A673 (cell line): ENCODE measurements at regions not wholly inside any gene's neighbourhood (a gene's known extent, or its start where the extent isn't known, plus 50 kb on each side); places are given as distances from the start of the nearest gene placed in this dataset.

Experiments used
- BruUV-seq: library from RNA; stranded (reverse); fragments of 400-500 nt; replicated peaks from 2 replicates; lab custom pipeline; 2021; lab: Mats Ljungman, UMichigan
- CTCF ChIA-PET: fragments of 300-600 bp; sonication (Branson Sonifier 250); formaldehyde crosslinking; loops from one replicate; lab custom pipeline; 2022; ENCODE audit warnings: antibody characterized with exemption; lab: Charles Lee
- POLR2A ChIA-PET: fragments of 300-600 bp; sonication (Branson Sonifier 250); formaldehyde crosslinking; loops from one replicate; lab custom pipeline; 2022; ENCODE audit warnings: antibody characterized with exemption; ENCODE audit not compliant: low non-redundant PET; lab: Charles Lee
- DNase-seq: peaks from one replicate; pipeline ENCODE4 v3.0.0-alpha.2; 2015; ENCODE audit warnings: low spot score
- H3K27ac ChIP-seq: fragments of 200-600 bp; sonication (generic); 2 replicates; pipeline ENCODE4 v1.5.1; 2016; ENCODE audit warnings: mixed run types, low read depth, mild to moderate bottlenecking, mixed read lengths, antibody characterized with exemption, low read length; ENCODE audit not compliant: poor library complexity, severe bottlenecking
- H3K27me3 ChIP-seq: fragments of 200-600 bp; sonication (generic); replicated peaks from 2 replicates; pipeline ENCODE4 v1.6.1; 2017; ENCODE audit warnings: mixed run types, low read depth, mild to moderate bottlenecking, mixed read lengths, antibody characterized with exemption, low read length; ENCODE audit not compliant: insufficient read depth, poor library complexity
- H3K36me3 ChIP-seq: fragments of 200-600 bp; sonication (generic); 2 replicates; pipeline ENCODE4 v1.6.1; 2016; ENCODE audit warnings: mixed run types, mild to moderate bottlenecking, mixed read lengths, antibody characterized with exemption, low read length; ENCODE audit not compliant: insufficient read depth, poor library complexity, severe bottlenecking
- H3K4me1 ChIP-seq: fragments of 200-600 bp; sonication (generic); 2 replicates; pipeline ENCODE4 v1.6.1; 2017; ENCODE audit warnings: mixed run types, mild to moderate bottlenecking, mixed read lengths, antibody characterized with exemption, low read length; ENCODE audit not compliant: insufficient read depth, poor library complexity, severe bottlenecking
- H3K4me3 ChIP-seq: fragments of 200-600 bp; sonication (generic); 2 replicates; pipeline ENCODE4 v1.5.1; 2016; ENCODE audit warnings: low read depth, mixed run types, mild to moderate bottlenecking, mixed read lengths, low read length; ENCODE audit not compliant: poor library complexity, severe bottlenecking
- H3K9me3 ChIP-seq: fragments of 200-600 bp; sonication (generic); 2 replicates; pipeline ENCODE4 v1.6.1; 2016; ENCODE audit warnings: mixed run types, low read depth, mild to moderate bottlenecking, mixed read lengths, antibody characterized with exemption, low read length; ENCODE audit not compliant: poor library complexity, severe bottlenecking
- EZH2 ChIP-seq: fragments of 200-600 bp; sonication (generic); IDR thresholded peaks from 2 replicates; pipeline ENCODE4 v1.6.1; 2017; ENCODE audit warnings: borderline replicate concordance, low read depth, mild to moderate bottlenecking, mixed read lengths, antibody characterized with exemption, low read length; ENCODE audit not compliant: poor library complexity, severe bottlenecking
- intact Hi-C: fragments of 100-400 bp; cut with micrococcal nuclease; formaldehyde crosslinking; loops from one replicate; pipeline ENCODE4 v1.10.0; 2022; ENCODE audit not compliant: unreplicated experiment
- TF ChIP-seq, protein P1 (sequence below): fragments of 300-800, 200-600 bp; sonication (generic); conservative IDR thresholded peaks from 2 replicates; pipeline ENCODE4 v1.5.1; 2017; ENCODE audit warnings: low read depth, mild to moderate bottlenecking, antibody characterized with exemption, low read length, moderate library complexity, mixed read lengths

DNA sequence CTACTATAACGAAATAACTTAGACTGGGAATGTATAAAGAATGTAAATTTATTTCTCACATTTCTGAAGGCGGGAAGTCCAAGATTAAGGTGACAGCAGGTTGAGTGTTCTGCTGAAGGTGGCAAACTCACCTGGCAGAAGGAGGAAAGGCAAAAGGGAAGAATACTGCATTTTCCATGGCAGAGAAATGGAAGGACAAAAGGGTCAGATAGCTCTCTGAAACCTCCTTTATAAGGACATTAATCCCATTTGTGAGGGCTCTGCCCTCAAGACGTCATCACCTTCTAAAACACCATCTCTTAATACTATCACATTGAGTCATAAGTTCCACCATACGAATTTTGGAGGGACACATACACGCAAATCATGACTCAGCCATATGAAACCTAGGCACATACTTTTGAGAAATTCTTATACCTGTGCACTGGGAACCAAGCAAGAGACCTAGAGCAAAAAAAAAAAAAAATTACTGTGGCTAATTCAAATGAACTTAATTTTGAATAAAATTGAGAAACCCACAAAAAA is 1669.3 kb upstream of the FLRT2 start:
- BruUV-seq: no TSS peak
- no peak overlapping the region for H3K4me3 ChIP-seq
- no peaks in the 10 kb centered on the region for H3K9me3 ChIP-seq
- CTCF ChIA-PET: no interaction called here
- H3K27me3 ChIP-seq: no peaks in the 10 kb centered on the region
- intact Hi-C loops: no loop called here
- H3K27ac ChIP-seq: no peak overlapping the region
- no peak for DNase-seq
- H3K4me1 ChIP-seq: no peaks in the 10 kb centered on the region
- POLR2A ChIA-PET: no interaction called here
- H3K36me3 ChIP-seq: no peaks in the 10 kb centered on the region
- TF ChIP-seq, protein P1, sequence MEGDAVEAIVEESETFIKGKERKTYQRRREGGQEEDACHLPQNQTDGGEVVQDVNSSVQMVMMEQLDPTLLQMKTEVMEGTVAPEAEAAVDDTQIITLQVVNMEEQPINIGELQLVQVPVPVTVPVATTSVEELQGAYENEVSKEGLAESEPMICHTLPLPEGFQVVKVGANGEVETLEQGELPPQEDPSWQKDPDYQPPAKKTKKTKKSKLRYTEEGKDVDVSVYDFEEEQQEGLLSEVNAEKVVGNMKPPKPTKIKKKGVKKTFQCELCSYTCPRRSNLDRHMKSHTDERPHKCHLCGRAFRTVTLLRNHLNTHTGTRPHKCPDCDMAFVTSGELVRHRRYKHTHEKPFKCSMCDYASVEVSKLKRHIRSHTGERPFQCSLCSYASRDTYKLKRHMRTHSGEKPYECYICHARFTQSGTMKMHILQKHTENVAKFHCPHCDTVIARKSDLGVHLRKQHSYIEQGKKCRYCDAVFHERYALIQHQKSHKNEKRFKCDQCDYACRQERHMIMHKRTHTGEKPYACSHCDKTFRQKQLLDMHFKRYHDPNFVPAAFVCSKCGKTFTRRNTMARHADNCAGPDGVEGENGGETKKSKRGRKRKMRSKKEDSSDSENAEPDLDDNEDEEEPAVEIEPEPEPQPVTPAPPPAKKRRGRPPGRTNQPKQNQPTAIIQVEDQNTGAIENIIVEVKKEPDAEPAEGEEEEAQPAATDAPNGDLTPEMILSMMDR: no peak
- TF ChIP-seq EZH2: no peak

DNA sequence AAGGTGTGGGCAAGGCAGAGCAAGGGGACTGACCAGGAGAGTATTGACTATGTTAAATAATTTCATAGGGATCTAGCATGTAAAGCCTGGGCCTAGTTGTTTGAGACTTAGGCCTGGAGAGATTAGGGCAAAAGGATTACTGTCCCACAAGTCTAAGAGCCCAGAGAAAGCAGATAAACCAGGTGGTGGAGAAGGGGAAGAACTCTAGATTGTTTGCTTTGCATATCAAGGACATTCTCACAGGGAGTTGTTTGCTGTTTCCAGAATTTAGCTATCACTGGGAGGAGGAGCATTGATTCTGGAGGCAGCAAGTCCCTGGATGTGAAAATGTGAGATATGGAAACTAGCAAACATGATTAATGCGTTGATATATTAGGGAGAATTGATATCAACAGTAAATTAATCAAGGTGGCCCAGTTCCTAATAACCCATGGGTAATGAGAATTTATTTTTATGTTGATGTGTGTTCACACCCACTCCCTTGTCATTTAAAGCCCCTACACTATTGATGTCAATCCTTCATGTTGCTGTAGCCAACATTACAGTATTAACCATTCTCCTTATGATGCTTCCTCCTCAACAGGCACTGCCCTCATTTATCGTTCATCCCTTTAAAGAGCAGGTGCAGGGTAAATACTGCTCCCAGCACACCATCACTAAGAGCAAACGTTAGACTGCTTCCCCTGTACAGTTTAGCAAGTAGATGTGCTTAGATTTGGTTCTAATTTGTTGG is 1666.7 kb upstream of the FLRT2 start:
- no peak for TF ChIP-seq EZH2
- TF ChIP-seq, protein P1: no peak
- no TSS peak for BruUV-seq
- Histone ChIP-seq H3K9me3 (no peaks in the 10 kb centered on the region), H3K36me3 (no peaks in the 10 kb centered on the region), H3K4me3 (no peak overlapping the region), H3K4me1 (peaks cover 15% of the 10 kb centered on the region), H3K27ac (no peak overlapping the region), H3K27me3 (no peaks in the 10 kb centered on the region)
- DNase-seq: no peak
- intact Hi-C loops: no loop called here
- CTCF ChIA-PET: no interaction called here
- POLR2A ChIA-PET: no interaction called here

DNA sequence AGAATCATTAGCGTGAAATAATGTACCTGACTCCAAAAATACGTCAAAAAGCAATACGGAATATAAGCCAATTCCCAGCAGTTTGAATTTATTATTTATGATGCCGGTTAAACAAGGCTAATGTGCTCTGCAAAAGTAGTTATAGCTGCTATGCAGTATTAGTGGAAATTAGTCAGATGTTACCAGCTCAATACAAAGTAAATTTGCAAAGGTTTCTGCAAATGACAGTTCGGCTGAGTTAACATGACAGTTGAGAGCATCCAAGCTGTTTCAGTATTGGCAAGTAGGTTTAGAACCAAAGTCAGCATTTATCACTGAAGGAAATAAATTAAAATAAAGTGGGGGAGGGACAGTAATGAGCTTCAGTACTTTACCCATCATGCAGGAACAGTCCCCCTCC is 1665.8 kb upstream of the FLRT2 start:
- ChIA-PET POLR2A (no interaction called here), CTCF (no interaction called here)
- TF ChIP-seq EZH2: no peak
- TF ChIP-seq, protein P1: no peak
- H3K27ac ChIP-seq: no peak overlapping the region
- no TSS peak for BruUV-seq
- no peaks in the 10 kb centered on the region for H3K36me3 ChIP-seq
- no peaks in the 10 kb centered on the region for H3K27me3 ChIP-seq
- no peak for DNase-seq
- no peaks in the 10 kb centered on the region for H3K9me3 ChIP-seq
- intact Hi-C loops: no loop called here
- H3K4me1 ChIP-seq: peaks cover 15% of the 10 kb centered on the region
- H3K4me3 ChIP-seq: no peak overlapping the region
